HG02798 (cell line): ENCODE measurements at regions not wholly inside any gene's neighbourhood (a gene's known extent, or its start where the extent isn't known, plus 50 kb on each side); places are given as distances from the start of the nearest gene placed in this dataset.
A peak's percentile ranks its signal among the peaks of the same experiment; 100 is the strongest.
"Not testable (repeated sequence)": the region's sequence is repeated elsewhere in the genome, so short reads cannot be mapped to it uniquely, and the experiment has no call there.

ENCODE experiments used
- ATAC-seq: cut with Tn5 transposase; IDR thresholded peaks from one replicate; pipeline ENCODE4 v1.9.1; 2021; ENCODE audit warnings: mild to moderate bottlenecking; ENCODE audit not compliant: unreplicated experiment, poor library complexity

DNA sequence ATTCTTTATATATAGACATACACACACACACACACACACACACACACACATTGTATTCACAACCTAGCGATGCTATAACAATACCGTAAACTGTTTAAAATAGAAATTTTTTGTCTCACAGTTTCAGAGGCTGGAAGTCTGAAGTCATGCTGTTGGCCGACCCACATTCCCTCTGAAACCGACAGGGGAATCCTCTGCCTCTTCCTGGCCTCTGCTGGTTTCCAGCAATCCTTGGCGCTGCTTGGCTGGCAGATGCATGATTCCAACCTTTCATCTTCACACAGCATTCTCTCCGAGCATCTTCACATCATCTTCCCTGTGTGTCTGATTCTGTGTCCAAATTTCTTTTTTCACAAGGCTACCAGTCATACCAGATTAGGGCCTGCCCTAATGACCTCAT, 94.8 kb downstream of the CCDC71L start:
- ATAC-seq = no peak

DNA sequence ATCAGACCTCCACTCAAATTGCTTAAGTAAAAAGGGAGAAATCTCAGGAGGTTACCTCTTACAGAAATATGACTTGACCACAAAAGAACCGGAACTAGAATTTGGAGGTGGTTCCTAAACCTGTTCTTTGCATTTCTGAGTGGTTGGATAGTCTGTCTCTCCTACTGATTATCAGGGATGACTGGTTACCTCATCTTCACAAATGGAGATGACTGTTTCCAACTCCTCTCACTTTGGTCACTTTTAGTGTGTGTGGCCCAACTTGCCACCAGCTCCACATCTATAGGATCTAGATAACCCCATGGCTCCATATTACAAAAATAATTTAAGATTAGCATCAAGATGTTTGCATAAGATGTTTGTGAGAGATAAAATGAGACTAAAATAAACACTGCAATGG, 95.5 kb downstream of the CCDC71L start:
- no peak for ATAC-seq

DNA sequence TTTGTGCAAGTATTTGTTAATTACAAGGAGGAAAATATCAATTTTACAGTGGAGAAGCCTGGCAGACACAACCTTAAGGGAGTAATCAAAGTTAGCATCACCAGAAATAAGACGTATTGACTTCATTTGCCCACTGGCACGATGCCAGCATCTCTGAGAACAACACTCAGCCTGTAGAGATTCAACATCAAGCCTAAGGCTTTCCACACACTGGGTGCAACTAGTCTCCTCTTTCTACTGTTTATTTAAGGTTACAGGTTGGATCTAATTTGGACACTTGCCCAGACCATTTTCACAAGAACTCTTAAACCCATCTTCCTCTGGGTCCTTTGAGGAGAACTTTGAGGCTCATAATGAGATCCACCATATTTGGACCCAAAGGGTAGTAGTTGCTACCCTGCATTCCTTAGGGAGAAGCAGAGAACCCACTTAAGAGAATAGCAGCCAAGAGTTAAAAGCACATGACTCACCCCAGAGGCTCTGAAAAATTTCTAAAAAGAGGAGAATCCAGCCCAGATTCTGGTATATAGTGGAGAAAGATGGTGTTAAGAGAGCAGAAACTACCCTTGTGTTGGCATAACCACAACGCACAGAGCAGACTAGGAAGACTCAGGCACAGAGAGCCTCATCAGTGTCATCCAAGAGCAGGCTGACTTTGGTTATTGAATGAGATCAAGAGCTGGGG, 97.3 kb downstream of the CCDC71L start:
- no peak for ATAC-seq

DNA sequence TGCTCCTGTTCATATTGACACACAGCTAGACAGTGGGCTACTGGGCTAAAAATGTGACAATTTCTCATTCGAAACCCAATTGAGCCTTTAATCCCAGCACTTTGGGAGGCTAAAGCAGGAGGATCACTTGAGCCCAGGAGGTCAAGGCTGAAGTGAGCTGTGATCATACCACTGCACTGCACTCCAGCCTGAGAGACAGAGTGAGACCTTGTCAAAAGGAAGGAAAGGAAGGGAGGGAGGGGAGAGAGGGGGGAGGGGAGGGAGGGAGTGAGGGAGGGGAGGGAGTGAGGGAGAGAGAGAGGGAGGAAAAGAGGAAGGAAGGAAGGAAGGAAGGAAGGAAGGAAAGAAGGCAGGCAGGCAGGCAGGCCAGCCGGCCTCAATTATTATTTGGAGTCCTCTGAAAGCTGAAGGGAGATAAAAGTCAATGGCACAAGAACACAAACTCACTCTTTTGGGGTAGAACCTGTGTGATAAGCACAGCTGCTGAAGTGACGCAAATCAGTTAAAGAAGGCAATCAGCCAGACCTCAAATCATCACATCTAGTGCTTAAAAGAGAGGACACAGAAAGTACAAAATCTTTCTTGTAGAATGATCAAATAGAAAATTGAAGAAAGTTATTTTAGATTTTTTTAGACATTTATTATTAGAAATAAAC, 98.1 kb downstream of the CCDC71L start:
- ATAC-seq = no peak

DNA sequence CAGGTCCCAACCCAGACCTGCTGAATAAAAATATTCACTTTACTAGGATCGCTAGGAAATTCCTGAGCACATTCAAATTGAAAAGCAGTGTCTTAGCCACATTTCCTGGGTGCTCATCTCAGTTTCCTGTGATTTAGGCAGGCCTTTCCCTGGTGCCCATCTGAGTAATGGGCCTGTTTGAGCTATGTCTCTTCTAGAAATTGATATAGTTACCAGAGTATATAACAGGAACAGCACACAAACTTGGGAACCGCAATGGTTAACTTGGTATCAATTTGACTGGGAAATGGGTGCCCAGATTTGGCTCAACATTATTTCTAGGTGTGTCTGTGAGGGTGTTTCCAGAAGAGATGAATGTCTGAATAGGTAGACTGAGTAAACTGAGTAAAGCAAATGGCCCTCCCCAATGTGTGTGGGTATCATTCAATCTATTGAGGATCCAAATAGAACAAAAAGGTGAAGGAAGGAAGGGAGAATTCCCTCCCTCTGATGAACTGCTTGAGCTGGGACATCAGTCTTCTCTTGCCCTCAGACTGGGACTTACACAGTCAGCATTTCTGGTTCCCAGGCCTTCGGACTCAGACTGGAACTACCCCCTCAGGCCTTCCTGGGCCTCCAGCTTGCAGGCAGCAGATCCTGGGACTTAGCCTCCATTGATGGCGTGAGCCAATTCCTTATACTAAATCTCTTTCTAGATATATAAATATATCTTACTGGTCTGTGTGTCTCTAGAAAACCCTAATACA, 99.1 kb downstream of the CCDC71L start:
- ATAC-seq = no peak

DNA sequence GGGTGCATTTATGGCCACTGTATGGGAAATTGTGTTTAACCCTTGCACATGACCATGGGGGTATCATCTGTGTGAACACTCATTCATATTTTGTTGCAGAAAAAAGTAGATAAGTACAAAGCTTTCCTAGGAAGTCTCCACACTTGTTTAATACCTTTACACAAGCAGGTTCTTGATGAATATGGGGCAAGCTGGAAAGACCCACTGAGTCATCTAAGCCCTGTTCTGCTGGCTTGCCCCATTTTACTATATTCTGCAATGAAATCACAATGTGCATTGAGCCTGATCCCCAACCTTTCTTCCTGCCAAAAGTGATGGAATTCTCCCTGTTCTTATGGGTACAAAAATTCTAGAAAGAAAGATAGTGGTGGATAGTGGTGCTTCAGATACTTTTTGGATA, 99.8 kb downstream of the CCDC71L start:
- no peak for ATAC-seq

DNA sequence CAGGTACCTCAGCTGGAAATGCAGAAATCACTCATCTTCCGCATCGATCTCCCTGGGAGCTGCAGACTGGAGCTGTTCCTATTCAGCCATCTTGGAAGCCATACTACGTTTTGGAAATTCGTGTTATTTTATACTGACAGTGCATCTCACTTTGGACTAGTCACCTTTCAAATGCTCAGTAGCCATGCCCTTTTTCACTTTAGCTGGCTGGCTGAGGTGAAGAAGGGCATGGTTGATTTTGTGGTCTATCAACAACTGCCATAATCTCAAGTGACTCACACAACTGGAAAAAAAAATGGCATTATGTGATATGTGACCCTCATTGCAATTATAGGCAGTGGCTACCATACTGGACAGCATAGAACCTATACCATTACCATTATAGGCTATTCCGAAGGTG, 100.5 kb downstream of the CCDC71L start:
- ATAC-seq = no peak

DNA sequence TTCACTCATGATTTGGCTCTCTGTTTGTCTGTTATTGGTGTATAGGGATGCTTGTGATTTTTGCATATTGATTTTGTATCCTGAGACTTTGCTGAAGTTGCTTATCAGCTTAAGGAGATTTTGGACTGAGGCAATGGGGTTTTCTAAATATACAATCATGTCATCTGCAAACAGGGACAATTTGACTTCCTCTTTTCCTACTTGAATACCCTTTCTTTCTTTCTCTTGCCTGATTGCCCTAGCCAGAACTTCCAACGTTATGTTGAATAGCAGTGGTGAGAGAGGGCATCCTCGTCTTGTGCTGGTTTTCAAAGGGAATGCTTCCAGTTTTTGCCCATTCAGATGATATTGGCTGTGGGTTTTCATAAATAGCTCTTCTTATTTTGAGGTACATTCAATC, 104.7 kb downstream of the CCDC71L start:
- ATAC-seq = not testable (repeated sequence)

DNA sequence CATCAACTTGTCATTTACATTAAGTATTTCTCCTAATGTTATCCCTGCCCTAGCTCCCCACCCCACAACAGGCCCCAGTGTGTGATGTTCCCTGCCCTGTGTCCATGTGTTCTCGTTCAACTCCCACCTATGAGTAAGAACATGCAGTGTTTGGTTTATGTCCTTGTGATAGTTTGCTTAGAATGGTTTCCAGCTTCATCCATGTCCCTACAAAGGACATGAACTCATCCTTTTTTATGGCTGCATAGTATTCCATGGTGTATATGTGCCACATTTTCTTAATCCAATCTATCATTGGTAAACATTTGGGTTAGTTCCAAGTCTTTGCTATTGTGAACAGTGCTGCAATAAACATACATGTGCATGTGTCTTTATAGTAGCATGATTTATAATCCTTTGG, 106.3 kb downstream of the CCDC71L start:
- not testable (repeated sequence) for ATAC-seq

DNA sequence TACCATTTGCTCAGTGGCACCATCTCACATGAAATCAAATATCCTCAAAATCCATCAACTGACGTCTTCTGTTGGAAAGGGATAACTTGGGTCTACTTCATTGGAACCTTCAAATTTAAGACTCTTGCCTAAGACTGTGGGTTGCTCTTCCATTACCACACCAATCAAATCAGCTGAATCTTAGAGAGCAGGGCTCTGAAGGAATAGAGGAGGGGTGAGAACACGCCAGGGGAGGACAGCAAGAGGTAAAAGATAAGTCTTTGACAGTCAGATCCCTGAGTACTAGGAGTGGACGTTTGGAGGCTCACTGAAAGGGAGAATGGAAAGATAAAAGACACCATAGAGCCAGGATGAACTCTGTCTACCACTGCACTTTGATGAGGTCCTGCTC, 107.5 kb downstream of the CCDC71L start:
- ATAC-seq = no peak

DNA sequence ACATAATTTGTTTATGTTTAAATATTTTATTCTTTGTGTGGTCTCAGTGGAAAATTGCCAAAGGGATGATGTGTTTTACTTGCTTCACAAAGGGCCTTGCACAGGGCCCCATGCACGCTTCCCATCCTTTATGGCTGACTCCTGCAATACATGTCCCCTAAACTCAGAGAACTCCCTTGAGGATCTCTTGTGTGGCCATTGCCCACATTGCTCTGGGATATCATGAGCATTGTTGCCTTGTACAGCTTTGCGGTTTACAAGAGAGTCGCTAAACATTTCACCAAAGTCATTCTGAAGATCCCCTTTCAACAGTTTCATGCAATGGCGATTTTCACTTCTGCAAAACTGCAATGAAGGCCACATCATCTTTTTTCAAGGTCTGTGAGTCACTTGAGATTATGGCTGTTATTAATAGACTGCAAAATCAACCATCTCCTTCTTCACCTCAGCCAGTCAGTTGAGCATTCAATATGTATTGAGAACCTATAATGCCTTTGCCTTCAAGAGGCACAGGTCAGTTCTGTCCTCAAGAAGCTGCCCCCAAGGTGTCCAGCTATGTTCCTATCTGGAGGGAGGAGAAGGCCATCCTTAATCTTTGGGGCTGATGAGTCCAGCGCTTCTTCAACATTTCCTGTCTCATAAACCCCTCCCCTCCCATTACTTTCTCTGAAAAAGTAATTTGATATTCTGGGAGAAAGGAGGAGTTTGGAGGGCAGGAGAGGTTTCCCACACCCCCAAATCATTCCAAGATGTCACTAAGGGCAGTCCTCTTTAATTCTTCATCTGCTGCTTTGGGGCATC, 108.1 kb downstream of the CCDC71L start:
- ATAC-seq = peak; percentile 99

DNA sequence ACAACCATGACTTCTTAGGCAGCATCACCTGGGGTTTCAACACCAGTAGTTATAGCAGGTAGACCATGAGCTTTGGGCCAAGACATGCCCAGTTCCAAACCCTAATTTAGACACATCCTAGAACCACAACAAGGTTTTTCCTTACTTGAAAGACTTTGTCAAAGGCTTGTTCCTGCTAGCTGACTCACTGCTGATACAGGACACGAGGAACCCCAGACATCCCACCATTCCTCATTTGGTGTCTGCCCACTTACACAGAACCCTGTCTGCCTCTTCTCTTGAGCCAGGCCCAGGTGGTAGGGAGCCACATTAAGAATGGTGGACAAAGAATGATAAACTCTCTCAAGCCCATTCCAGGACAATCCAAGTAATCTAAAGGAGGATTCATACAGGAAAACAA, 109.0 kb downstream of the CCDC71L start:
- ATAC-seq = no peak

DNA sequence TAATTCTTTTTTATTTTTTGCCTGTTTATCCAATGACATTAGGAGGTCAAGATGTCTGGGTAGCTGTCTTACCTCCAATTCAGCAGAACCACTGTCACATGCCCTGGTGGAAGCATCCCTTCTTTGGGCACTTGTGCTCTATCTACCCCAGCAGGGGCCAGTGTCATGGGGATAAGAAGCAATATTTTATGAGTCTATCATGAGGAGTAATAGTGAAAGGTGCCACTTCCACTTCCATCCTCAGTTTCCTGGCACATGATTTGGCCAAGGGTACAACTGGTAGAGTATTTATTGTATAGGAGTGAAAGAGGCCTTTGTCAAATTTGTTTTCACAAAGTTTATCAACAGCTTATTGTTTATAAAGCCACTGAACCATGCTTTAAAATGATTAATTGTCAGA, 112.5 kb downstream of the CCDC71L start:
- no peak for ATAC-seq

DNA sequence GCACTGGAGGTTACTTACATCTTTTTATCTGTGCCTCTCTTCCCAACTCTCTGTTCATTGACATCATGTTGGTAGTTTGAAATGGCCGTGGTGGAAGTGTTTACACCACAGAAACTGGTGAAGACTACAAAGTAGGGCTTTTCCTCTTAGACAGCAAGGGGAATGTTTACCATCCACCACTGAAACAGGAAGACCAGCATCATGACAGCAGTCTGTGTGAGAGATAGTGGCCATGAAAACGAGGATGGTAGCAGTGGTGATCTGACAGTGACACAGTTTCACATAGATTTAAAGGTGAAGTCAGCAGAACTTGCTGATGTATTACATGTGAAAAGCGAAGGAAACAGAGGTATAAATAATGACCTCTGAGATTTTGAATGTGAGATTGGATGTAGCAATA, 115.7 kb downstream of the CCDC71L start:
- no peak for ATAC-seq

DNA sequence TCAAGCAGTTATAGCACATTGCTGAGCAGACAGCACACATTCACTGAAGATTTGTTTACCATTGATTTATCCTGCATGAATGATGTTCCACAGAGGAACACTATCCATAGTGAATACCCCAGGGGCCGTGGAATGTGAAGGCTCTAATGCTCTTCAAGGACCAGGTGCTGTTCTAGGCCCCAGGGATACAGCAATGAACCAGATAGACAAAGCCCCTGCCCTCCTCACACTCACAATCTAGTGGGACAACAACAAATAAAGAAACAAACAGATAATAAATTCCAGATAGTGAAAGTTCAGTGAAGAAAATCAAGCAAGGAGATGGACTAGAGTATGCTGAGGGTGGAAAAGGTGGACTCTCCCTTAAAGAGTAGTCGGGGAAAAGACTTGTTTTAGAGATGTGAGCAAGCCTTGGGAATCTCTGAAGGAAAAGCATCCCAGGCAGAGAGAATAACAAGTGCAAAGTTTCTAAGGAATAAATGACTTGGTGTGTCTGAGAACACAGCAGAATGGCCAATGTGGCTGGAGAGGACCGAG, 117.7 kb downstream of the CCDC71L start:
- no peak for ATAC-seq

DNA sequence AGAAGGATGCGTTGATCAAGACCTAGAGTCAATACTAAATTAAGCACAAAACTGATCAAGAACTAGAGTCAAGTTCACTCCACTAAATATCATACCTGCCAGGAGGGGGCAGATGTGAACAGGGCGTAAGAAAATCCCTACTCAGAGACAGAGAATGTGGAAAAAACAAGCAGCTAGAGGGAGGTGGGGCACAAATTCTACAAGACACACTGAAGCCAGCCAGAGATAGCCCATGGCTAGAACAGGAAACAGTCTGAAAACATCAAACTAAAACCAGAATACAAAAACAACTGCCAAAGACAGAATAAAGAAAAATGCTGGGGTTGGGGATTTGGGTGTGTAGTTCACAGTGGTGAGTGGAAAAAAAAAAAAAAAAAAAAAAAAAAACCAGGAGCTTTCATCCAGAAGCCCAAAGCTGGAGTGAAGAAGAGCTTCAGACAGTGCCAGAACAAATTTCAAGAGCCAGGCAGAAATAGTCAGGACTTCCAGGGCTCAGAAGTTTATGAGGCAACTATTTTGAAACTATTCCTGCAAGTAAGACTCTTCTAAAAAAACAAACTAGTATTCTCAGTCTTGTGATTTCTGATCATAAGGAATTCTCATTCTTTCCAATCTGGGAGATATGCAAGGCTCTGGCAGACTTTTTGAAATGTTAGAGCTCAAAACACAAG, 118.3 kb downstream of the CCDC71L start:
- ATAC-seq = peak; percentile 84

DNA sequence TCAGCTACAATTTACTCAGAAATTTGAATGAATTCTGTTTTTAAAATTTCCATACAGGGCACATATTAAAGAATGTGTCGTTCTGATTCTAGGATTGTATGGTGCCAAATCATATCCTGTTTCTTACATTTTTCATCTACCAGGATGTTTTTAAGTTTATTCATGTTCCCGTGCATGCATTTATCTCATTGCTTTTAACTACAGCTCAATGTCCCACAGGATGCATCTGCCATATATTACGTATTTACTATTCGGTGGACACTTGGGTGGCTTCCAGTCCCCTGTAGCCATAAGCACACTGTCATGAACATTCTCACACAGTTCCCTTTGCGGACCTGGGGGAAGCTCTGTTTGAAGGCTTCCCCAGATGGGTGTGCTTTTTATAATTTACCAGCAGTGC, 122.3 kb downstream of the CCDC71L start:
- ATAC-seq = no peak

DNA sequence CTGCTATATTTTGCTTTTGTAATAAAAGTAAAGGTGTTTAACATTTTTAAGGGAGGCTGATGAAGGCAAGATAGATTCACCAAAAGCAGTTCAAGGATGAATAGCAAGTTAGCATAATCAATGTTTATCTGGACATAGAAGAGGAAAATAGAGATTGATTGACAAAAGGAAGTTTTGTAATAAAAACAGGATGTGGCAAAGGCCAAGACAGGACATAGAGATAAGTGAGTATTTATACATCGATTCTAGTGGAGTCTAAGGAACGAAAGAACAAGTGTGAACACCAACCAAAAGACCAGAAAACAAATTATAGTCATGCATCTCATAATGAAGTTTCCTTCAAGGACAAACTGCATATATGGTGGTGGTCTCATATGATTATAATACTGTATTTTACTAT, 123.8 kb downstream of the CCDC71L start:
- ATAC-seq = no peak

DNA sequence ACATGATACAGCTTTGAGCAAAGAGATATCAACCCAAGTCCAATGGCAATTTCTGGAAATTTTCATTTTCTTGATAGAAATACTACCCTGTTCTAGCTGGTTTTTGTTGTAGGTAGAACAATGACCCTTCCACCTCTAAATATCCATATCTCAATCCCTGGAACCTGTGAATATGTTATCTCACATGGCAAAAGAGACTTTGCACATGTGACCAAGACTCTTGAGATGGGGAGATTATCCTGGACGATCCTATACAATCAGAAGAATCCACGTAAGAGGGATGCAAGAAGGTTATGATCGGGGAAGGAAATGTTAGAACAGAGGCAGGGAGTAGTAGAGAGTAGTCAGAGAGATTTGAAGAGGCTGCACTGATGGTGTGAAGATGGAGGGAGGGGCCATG, 124.9 kb downstream of the CCDC71L start:
- ATAC-seq = no peak
